ENCODE measurements at regions not wholly inside any gene's neighbourhood (a gene's known extent, or its start where the extent isn't known, plus 50 kb on each side); places are given as distances from the start of the nearest gene placed in this dataset.
"Not testable (repeated sequence)": the region's sequence is repeated elsewhere in the genome, so short reads cannot be mapped to it uniquely, and the experiment has no call there.

- Mint-ChIP-seq H3K4me1 (no peaks in the 10 kb centered on the region), H3K4me3 (no peak overlapping the region), H3K27me3 (peaks cover 8% of the 10 kb centered on the region), H3K27ac (no peak overlapping the region), H3K9me3 (no peaks in the 10 kb centered on the region), H3K36me3 (ENCODE audit: low read depth) (no peaks in the 10 kb centered on the region)
- no peak for ATAC-seq (replicated peaks)
Measured at GRCh38 chr16:24624102-24624501, 84.7 kb downstream of the RBBP6 start.

- Mint-ChIP-seq H3K4me1 (no peaks in the 10 kb centered on the region), H3K9me3 (no peaks in the 10 kb centered on the region), H3K36me3 (ENCODE audit: low read depth) (no peaks in the 10 kb centered on the region), H3K4me3 (no peak overlapping the region), H3K27ac (no peak overlapping the region), H3K27me3 (no peaks in the 10 kb centered on the region)
- no peak for ATAC-seq (replicated peaks)
Measured at GRCh38 chr16:24626256-24626655, 86.9 kb downstream of the RBBP6 start.

DNA sequence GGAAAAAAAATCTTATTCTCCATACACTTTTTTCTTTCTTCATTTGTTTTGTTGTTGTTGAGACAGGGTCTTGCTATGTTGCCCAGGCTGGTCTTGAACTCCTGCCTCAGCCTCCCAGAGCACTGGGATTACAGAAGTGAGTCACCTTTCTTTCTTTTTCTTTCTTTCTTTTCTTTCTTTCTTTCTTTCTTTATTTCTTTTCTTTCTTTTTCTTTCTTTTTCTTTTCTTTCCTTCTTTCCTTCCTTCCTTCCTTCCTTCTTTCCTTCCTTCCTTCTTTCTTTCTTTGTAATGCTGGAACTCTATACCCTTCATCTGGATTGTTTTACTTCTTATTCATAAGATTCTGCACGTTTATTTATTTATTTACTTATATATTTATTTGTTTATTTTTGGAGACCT, 94.5 kb upstream of the TNRC6A start:
- H3K4me1 Mint-ChIP-seq: no peaks in the 10 kb centered on the region
- H3K4me3 Mint-ChIP-seq: no peak overlapping the region
- ATAC-seq (replicated peaks): no peak
- no peaks in the 10 kb centered on the region for H3K9me3 Mint-ChIP-seq
- no peaks in the 10 kb centered on the region for H3K36me3 Mint-ChIP-seq (ENCODE audit: low read depth)
- H3K27me3 Mint-ChIP-seq: peaks cover 12% of the 10 kb centered on the region
- no peak overlapping the region for H3K27ac Mint-ChIP-seq

- Mint-ChIP-seq H3K27me3 (peaks cover 13% of the 10 kb centered on the region), H3K36me3 (ENCODE audit: low read depth) (no peaks in the 10 kb centered on the region), H3K4me1 (no peaks in the 10 kb centered on the region), H3K4me3 (no peak overlapping the region), H3K9me3 (no peaks in the 10 kb centered on the region), H3K27ac (no peak overlapping the region)
- no peak for ATAC-seq (replicated peaks)
Measured at GRCh38 chr16:24635900-24636610, 93.4 kb upstream of the TNRC6A start.

GRCh38 chr16:24639769-24640168, 89.7 kb upstream of the TNRC6A start:
- ATAC-seq (replicated peaks): no peak
- Mint-ChIP-seq H3K4me3 (no peak overlapping the region), H3K27ac (no peak overlapping the region), H3K36me3 (ENCODE audit: low read depth) (no peaks in the 10 kb centered on the region), H3K9me3 (no peaks in the 10 kb centered on the region), H3K27me3 (peaks cover 15% of the 10 kb centered on the region), H3K4me1 (no peaks in the 10 kb centered on the region)

- H3K36me3 Mint-ChIP-seq (ENCODE audit: low read depth): no peaks in the 10 kb centered on the region
- no peak for ATAC-seq (replicated peaks)
- H3K27me3 Mint-ChIP-seq: peaks cover 12% of the 10 kb centered on the region
- no peak overlapping the region for H3K27ac Mint-ChIP-seq
- no peak overlapping the region for H3K4me3 Mint-ChIP-seq
- H3K4me1 Mint-ChIP-seq: no peaks in the 10 kb centered on the region
- H3K9me3 Mint-ChIP-seq: no peaks in the 10 kb centered on the region
Measured at GRCh38 chr16:24643489-24643888, 86.0 kb upstream of the TNRC6A start.

DNA sequence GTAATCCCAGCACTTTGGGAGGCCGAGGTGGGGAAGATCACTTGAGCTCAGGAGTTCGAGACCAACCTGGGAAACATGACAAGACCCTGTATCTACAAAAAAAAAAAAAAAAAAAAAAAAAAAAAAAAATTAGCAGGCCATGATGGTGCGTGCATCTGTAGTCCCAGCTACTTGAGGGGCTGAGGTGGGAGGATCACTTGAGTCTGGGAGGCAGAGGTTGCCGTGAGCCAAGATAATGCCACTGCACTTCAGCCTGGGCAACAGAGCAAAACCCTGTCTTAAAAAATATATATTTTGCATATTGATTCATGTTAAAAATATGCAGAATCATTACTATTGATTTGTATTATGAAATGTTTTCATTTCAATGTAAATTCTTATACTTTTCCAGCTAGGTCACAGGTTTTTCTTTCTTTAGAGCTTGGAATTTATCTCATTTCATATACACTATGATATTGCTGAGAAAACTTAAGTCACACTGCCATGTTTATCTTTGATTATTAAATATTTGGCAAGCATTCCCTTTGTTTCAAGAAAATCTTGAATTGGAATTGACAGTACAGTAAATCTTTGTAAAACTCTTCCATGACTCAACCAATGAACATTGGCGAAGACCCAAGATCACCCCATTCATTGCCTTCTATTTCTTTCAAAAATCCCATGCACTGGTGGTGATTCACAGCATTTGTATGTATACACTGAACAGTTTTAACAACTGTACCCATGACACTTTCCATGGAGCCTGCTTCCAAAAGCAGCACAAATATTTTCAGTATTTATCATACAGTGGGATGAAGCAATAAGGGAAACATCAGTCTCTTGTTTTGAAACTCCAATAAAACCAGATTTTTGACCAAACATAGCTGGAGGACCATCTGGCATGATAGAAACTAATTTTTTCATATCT, 83.5 kb upstream of the TNRC6A start:
- no peaks in the 10 kb centered on the region for H3K4me1 Mint-ChIP-seq
- H3K9me3 Mint-ChIP-seq: no peaks in the 10 kb centered on the region
- H3K36me3 Mint-ChIP-seq (ENCODE audit: low read depth): no peaks in the 10 kb centered on the region
- H3K27ac Mint-ChIP-seq: no peak overlapping the region
- H3K27me3 Mint-ChIP-seq: peaks cover 8% of the 10 kb centered on the region
- no peak for ATAC-seq (replicated peaks)
- no peak overlapping the region for H3K4me3 Mint-ChIP-seq

DNA sequence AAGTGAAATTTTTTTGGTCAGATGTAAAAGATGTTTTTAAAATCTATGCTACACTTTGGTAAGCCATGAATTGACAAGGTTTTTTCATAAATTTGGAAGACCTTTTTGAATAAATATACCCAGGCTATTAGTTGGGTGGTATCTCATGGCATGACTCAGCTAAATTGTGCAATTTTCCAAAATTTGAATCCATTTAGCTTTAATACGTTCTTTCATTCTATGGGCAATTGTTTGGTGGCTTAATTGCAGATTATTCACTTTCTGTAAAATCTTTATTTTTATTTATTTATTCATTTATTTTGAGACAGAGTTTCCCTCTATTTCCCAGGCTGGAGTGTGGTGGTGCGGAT, 82.8 kb upstream of the TNRC6A start:
- Mint-ChIP-seq H3K9me3 (no peaks in the 10 kb centered on the region), H3K27me3 (peaks cover 4% of the 10 kb centered on the region), H3K27ac (no peak overlapping the region), H3K4me3 (no peak overlapping the region), H3K4me1 (no peaks in the 10 kb centered on the region), H3K36me3 (ENCODE audit: low read depth) (no peaks in the 10 kb centered on the region)
- ATAC-seq (replicated peaks): no peak

GRCh38 chr16:24652209-24652712, 77.2 kb upstream of the TNRC6A start:
- H3K27ac Mint-ChIP-seq: no peak overlapping the region
- no peaks in the 10 kb centered on the region for H3K4me1 Mint-ChIP-seq
- no peak overlapping the region for H3K4me3 Mint-ChIP-seq
- no peaks in the 10 kb centered on the region for H3K9me3 Mint-ChIP-seq
- no peak for ATAC-seq (replicated peaks)
- H3K36me3 Mint-ChIP-seq (ENCODE audit: low read depth): no peaks in the 10 kb centered on the region
- H3K27me3 Mint-ChIP-seq: no peaks in the 10 kb centered on the region

- Mint-ChIP-seq H3K9me3 (no peaks in the 10 kb centered on the region), H3K27ac (no peak overlapping the region), H3K4me3 (no peak overlapping the region), H3K4me1 (no peaks in the 10 kb centered on the region), H3K36me3 (ENCODE audit: low read depth) (no peaks in the 10 kb centered on the region), H3K27me3 (no peaks in the 10 kb centered on the region)
- no peak for ATAC-seq (replicated peaks)
Measured at GRCh38 chr16:24652803-24653202, 76.6 kb upstream of the TNRC6A start.

DNA sequence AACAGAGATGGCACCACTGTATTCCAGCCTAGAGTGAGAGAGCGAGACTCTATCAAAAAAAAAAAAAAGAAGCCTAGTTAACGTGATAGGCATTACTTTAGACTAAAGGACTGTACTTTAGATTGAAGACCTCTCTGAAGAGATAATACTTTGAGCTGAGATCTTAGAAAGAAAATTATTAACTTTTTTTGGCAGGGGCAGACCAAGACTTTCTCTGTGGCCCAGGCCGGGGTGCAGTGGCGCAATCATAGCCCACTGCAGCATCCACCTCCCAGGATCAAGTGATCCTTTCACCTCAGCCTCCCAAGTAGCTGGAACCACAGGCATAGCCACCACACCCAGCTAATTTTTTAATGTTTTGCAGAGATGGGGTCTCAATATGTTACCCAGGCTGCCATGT, 75.7 kb upstream of the TNRC6A start:
- Mint-ChIP-seq H3K36me3 (ENCODE audit: low read depth) (no peaks in the 10 kb centered on the region), H3K27me3 (no peaks in the 10 kb centered on the region), H3K4me1 (no peaks in the 10 kb centered on the region), H3K4me3 (no peak overlapping the region), H3K27ac (no peak overlapping the region), H3K9me3 (no peaks in the 10 kb centered on the region)
- ATAC-seq (replicated peaks): no peak

DNA sequence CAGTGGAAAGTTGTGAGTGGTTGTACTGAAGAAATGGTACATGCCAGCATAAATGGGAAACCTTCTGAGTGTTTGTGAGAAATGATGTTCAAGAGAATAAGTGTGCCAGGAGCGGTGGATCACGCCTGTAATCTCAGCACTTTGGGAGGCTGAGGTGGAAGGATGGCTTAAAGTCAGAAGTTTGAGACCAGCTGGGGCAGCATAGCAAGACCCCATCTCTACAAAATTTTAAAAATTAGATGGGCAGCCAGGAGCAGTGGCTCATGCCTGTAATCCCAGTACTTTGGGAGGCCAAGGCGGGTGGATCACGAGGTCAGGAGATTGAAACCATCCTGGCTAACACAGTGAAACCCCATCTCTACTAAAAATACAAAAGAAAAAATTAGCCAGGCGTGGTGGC, 63.5 kb upstream of the TNRC6A start:
- H3K4me3 Mint-ChIP-seq; H3K27me3 Mint-ChIP-seq; H3K9me3 Mint-ChIP-seq; H3K27ac Mint-ChIP-seq; H3K36me3 Mint-ChIP-seq (ENCODE audit: low read depth); ATAC-seq (replicated peaks): not testable (repeated sequence)
- H3K4me1 Mint-ChIP-seq: peaks cover 29% of the 10 kb centered on the region

DNA sequence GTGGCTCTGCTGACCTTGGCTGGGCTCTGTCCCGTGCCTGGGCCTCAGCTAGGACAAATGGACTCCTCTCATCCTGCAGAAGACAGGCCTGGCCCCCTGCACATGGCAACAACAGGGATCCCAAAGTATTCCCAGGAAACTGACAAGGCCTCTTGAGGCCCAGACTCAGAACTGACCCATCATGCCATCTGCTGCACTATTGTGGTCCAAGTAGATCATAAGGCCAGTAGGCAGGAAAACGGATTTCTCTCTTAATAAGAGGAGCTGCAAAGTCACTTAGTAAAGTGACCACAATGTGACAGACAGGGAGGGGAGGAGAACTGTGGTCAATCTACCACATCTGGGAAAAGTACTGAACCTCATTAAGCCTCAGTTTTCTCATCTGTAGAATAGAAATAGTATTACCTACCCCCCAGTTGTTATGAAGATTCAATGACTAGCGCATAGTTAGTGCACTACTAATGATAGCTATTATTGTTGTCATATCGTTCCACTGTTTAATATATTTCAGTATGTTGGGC, 62.1 kb upstream of the TNRC6A start:
- peak overlapping the region; percentile 77 for H3K27ac Mint-ChIP-seq
- H3K4me1 Mint-ChIP-seq: peaks cover 29% of the 10 kb centered on the region
- no peaks in the 10 kb centered on the region for H3K36me3 Mint-ChIP-seq (ENCODE audit: low read depth)
- no peak overlapping the region for H3K4me3 Mint-ChIP-seq
- peaks cover 12% of the 10 kb centered on the region for H3K27me3 Mint-ChIP-seq
- no peaks in the 10 kb centered on the region for H3K9me3 Mint-ChIP-seq
- no peak for ATAC-seq (replicated peaks)

- Mint-ChIP-seq H3K4me1 (peaks cover 20% of the 10 kb centered on the region), H3K27me3 (peaks cover 12% of the 10 kb centered on the region), H3K36me3 (ENCODE audit: low read depth) (no peaks in the 10 kb centered on the region), H3K4me3 (peak overlapping the region; percentile 63), H3K27ac (peak overlapping the region; percentile 89), H3K9me3 (no peaks in the 10 kb centered on the region)
- ATAC-seq (replicated peaks): peak; percentile 84
Measured at GRCh38 chr16:24668481-24669061, 60.9 kb upstream of the TNRC6A start.

Data from activated T-helper 17 cell treated with anti-CD3 and anti-CD28 coated beads, Interleukin-2, amount 50 U/mL, for 72 hours (primary cell).